ENCODE measurements at regions not wholly inside any gene's neighbourhood (a gene's known extent, or its start where the extent isn't known, plus 50 kb on each side); places are given as distances from the start of the nearest gene placed in this dataset.
"Not testable (repeated sequence)": the region's sequence is repeated elsewhere in the genome, so short reads cannot be mapped to it uniquely, and the experiment has no call there.

DNA sequence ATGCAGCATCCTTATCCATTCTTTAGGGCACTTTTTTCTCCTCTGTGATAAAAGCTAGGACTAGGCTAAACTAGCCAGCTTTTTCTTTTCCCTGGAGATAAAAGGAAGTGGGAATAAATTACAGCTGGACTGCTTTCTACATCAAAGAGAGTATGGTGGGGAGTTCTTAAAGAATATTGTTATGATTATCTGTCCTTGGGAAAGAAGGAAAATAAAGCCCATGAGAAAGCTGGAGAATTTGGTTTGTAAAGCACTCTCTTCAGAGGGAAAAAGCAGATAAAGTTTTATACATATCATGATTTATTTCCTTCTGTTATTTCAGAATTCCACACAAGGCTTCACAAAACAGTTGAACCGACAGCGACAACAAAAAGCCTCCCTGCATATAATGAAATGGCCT is 923.0 kb downstream of the DIPK2A start:
- H3K27me3 ChIP-seq (ENCODE audit: control insufficient read depth, extremely low read depth, insufficient read depth, low read length) = no peaks in the 10 kb centered on the region
- H3K4me1 ChIP-seq (ENCODE audit: control insufficient read depth, extremely low read depth, insufficient read depth, low read length) = no peaks in the 10 kb centered on the region
- no peaks in the 10 kb centered on the region for H3K9me1 ChIP-seq (ENCODE audit: control insufficient read depth, extremely low read depth, insufficient read depth, low read length)
- FAIRE-seq (no peak), DNase-seq (ENCODE audit: low read depth, low spot score) (no peak)
- H3K9me3 ChIP-seq (ENCODE audit: control insufficient read depth, low read depth, low read length) = no peaks in the 10 kb centered on the region
- TF ChIP-seq EZH2 (IDR thresholded peaks at IDR 0.05; ENCODE audit: low read length) = no peak
- TF ChIP-seq, protein P1, sequence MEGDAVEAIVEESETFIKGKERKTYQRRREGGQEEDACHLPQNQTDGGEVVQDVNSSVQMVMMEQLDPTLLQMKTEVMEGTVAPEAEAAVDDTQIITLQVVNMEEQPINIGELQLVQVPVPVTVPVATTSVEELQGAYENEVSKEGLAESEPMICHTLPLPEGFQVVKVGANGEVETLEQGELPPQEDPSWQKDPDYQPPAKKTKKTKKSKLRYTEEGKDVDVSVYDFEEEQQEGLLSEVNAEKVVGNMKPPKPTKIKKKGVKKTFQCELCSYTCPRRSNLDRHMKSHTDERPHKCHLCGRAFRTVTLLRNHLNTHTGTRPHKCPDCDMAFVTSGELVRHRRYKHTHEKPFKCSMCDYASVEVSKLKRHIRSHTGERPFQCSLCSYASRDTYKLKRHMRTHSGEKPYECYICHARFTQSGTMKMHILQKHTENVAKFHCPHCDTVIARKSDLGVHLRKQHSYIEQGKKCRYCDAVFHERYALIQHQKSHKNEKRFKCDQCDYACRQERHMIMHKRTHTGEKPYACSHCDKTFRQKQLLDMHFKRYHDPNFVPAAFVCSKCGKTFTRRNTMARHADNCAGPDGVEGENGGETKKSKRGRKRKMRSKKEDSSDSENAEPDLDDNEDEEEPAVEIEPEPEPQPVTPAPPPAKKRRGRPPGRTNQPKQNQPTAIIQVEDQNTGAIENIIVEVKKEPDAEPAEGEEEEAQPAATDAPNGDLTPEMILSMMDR (optimal IDR thresholded peaks at IDR 0.05 in 1 of 3, IDR thresholded peaks at IDR 0.05 in 1 of 3, conservative IDR thresholded peaks at IDR 0.05 in 1 of 3; ENCODE audit: extremely low read depth in 1 of 3, insufficient read depth in 2 of 3, low read length in 3 of 3) = no peak
- no peak overlapping the region for H3K4me3 ChIP-seq (ENCODE audit: control insufficient read depth in 2 of 3, extremely low read depth in 1 of 3, insufficient read depth in 2 of 3, low read depth in 1 of 3, low read length in 3 of 3)
- H3K79me2 ChIP-seq (ENCODE audit: control insufficient read depth, insufficient read depth, low read length) = no peaks in the 10 kb centered on the region
- no peak overlapping the region for H3K9ac ChIP-seq (ENCODE audit: control insufficient read depth, extremely low read depth, insufficient read depth, low read length)
- dilution Hi-C loops (cut with MboI; ENCODE audit: extremely low pct_ligation_motif_present, low sequenced_read_pairs) = no loop called here
- no peaks in the 10 kb centered on the region for H3K36me3 ChIP-seq (ENCODE audit: control insufficient read depth in 2 of 2, extremely low read depth in 1 of 2, insufficient read depth in 2 of 2, low read length in 2 of 2)
- H3K27ac ChIP-seq (ENCODE audit: control insufficient read depth, insufficient read depth, low read length) = no peak overlapping the region
- H3K4me2 ChIP-seq (ENCODE audit: control insufficient read depth, extremely low read depth, insufficient read depth, low read depth, low read length) = no peak overlapping the region
- H4K20me1 ChIP-seq (ENCODE audit: control insufficient read depth, extremely low read depth, insufficient read depth, low read length) = no peaks in the 10 kb centered on the region
- no peak overlapping the region for H2AFZ ChIP-seq (ENCODE audit: control insufficient read depth, low read length)

DNA sequence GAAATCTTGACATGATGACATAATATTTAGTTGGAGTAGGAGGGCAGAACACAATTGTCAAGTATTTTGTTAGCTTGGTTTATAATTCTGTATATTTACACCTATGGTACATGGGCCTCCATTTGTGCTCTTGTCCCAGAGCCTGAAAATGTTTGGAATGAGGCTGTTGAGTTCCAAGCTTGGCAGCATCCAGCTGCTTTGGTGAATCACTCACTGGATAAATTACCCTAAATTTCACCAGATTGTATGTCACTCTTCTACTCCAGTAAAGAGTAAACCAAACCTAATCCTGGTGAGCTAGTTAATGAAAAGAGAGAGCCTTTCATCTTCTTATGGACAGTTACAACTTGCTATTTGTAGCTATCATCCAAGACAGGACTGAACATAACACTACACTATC is 928.7 kb downstream of the DIPK2A start:
- Histone ChIP-seq H4K20me1 (ENCODE audit: control insufficient read depth, extremely low read depth, insufficient read depth, low read length) (no peaks in the 10 kb centered on the region), H3K9ac (ENCODE audit: control insufficient read depth, extremely low read depth, insufficient read depth, low read length) (no peak overlapping the region), H3K4me2 (ENCODE audit: control insufficient read depth, extremely low read depth, insufficient read depth, low read depth, low read length) (no peak overlapping the region), H3K27me3 (ENCODE audit: control insufficient read depth, extremely low read depth, insufficient read depth, low read length) (no peaks in the 10 kb centered on the region), H3K27ac (ENCODE audit: control insufficient read depth, insufficient read depth, low read length) (no peak overlapping the region), H3K4me3 (ENCODE audit: control insufficient read depth in 2 of 3, extremely low read depth in 1 of 3, insufficient read depth in 2 of 3, low read depth in 1 of 3, low read length in 3 of 3) (no peak overlapping the region), H3K9me3 (ENCODE audit: control insufficient read depth, low read depth, low read length) (no peaks in the 10 kb centered on the region), H3K4me1 (ENCODE audit: control insufficient read depth, extremely low read depth, insufficient read depth, low read length) (no peaks in the 10 kb centered on the region), H3K9me1 (ENCODE audit: control insufficient read depth, extremely low read depth, insufficient read depth, low read length) (no peaks in the 10 kb centered on the region), H3K36me3 (ENCODE audit: control insufficient read depth in 2 of 2, extremely low read depth in 1 of 2, insufficient read depth in 2 of 2, low read length in 2 of 2) (no peaks in the 10 kb centered on the region), H3K79me2 (ENCODE audit: control insufficient read depth, insufficient read depth, low read length) (no peaks in the 10 kb centered on the region), H2AFZ (ENCODE audit: control insufficient read depth, low read length) (no peak overlapping the region)
- no peak for DNase-seq (ENCODE audit: low read depth, low spot score)
- TF ChIP-seq, protein P1 (optimal IDR thresholded peaks at IDR 0.05 in 1 of 3, IDR thresholded peaks at IDR 0.05 in 1 of 3, conservative IDR thresholded peaks at IDR 0.05 in 1 of 3; ENCODE audit: extremely low read depth in 1 of 3, insufficient read depth in 2 of 3, low read length in 3 of 3) = no peak
- TF ChIP-seq EZH2 (IDR thresholded peaks at IDR 0.05; ENCODE audit: low read length) = no peak
- FAIRE-seq = peak; percentile 49
- dilution Hi-C loops (cut with MboI; ENCODE audit: extremely low pct_ligation_motif_present, low sequenced_read_pairs) = no loop called here

DNA sequence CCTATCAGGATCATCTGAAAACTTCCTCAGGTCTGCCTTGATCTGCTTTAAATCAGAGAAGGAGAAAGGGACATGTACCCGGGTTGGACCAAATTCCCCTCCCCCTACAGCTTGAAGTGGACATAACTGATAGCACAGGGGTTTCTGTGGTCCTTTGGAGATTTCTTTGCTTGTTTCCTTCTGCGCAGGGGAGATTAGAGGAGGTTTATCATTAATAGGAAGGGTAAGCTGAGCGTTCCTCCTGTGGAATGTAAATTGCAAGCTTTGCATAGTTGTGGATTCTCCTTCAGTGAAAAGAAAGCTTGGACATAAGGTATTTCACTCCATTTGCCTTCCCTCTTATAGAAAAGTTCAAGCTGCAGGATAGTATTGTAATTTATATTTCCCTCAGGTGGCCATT is 936.0 kb downstream of the DIPK2A start:
- H3K27me3 ChIP-seq (ENCODE audit: control insufficient read depth, extremely low read depth, insufficient read depth, low read length); H2AFZ ChIP-seq (ENCODE audit: control insufficient read depth, low read length); H3K27ac ChIP-seq (ENCODE audit: control insufficient read depth, insufficient read depth, low read length); dilution Hi-C loops (cut with MboI; ENCODE audit: extremely low pct_ligation_motif_present, low sequenced_read_pairs); H3K9me1 ChIP-seq (ENCODE audit: control insufficient read depth, extremely low read depth, insufficient read depth, low read length); DNase-seq (ENCODE audit: low read depth, low spot score); H3K9me3 ChIP-seq (ENCODE audit: control insufficient read depth, low read depth, low read length); H4K20me1 ChIP-seq (ENCODE audit: control insufficient read depth, extremely low read depth, insufficient read depth, low read length); FAIRE-seq; H3K4me3 ChIP-seq (ENCODE audit: control insufficient read depth in 2 of 3, extremely low read depth in 1 of 3, insufficient read depth in 2 of 3, low read depth in 1 of 3, low read length in 3 of 3); H3K4me2 ChIP-seq (ENCODE audit: control insufficient read depth, extremely low read depth, insufficient read depth, low read depth, low read length); H3K79me2 ChIP-seq (ENCODE audit: control insufficient read depth, insufficient read depth, low read length); H3K4me1 ChIP-seq (ENCODE audit: control insufficient read depth, extremely low read depth, insufficient read depth, low read length); H3K9ac ChIP-seq (ENCODE audit: control insufficient read depth, extremely low read depth, insufficient read depth, low read length); H3K36me3 ChIP-seq (ENCODE audit: control insufficient read depth in 2 of 2, extremely low read depth in 1 of 2, insufficient read depth in 2 of 2, low read length in 2 of 2): not testable (repeated sequence)
